IPS-20b (cell line): ENCODE measurements at regions not wholly inside any gene's neighbourhood (a gene's known extent, or its start where the extent isn't known, plus 50 kb on each side); places are given as distances from the start of the nearest gene placed in this dataset.

Experiments used
- H3K27ac ChIP-seq: one replicate; pipeline ENCODE4 v1.5.1; 2013; ENCODE audit warnings: low read length
- H3K27me3 ChIP-seq: 2 replicates; pipeline ENCODE4 v1.6.1; 2013; ENCODE audit warnings: mild to moderate bottlenecking, low read length, inconsistent platforms; ENCODE audit not compliant: insufficient read depth
- H3K36me3 ChIP-seq: 2 replicates; pipeline ENCODE4 v1.6.1; 2013; ENCODE audit warnings: low read depth, mild to moderate bottlenecking, inconsistent platforms, low read length, moderate library complexity; ENCODE audit not compliant: insufficient read depth
- H3K4me1 ChIP-seq: 2 replicates; pipeline ENCODE4 v1.6.1; 2013; ENCODE audit warnings: mild to moderate bottlenecking, control low read depth, inconsistent platforms, low read length, moderate library complexity; ENCODE audit not compliant: insufficient read depth
- H3K4me3 ChIP-seq: 2 replicates; pipeline ENCODE4 v1.5.1; 2013; ENCODE audit warnings: mild to moderate bottlenecking, low read length, inconsistent platforms
- H3K9ac ChIP-seq: 2 replicates; pipeline ENCODE4 v1.6.1; 2013; ENCODE audit warnings: low read depth, mild to moderate bottlenecking, inconsistent platforms, low read length, moderate library complexity
- H3K9me3 ChIP-seq: 2 replicates; pipeline ENCODE4 v1.6.1; 2013; ENCODE audit warnings: mild to moderate bottlenecking, low read depth, low read length, inconsistent platforms; ENCODE audit not compliant: insufficient read depth

- Histone ChIP-seq H3K9me3 (no peaks in the 10 kb centered on the region), H3K4me3 (no peak overlapping the region), H3K4me1 (no peaks in the 10 kb centered on the region)
Measured at GRCh38 chr13:73477441-73477840, 418.6 kb downstream of the KLF5 start.

GRCh38 chr13:73473016-73473415 lies 414.2 kb downstream of the KLF5 start:
- H3K27me3 ChIP-seq, result no peaks in the 10 kb centered on the region
- no peaks in the 10 kb centered on the region for H3K4me1 ChIP-seq
- H3K9me3 ChIP-seq, result no peaks in the 10 kb centered on the region
- H3K9ac ChIP-seq, result no peak overlapping the region
- no peaks in the 10 kb centered on the region for H3K36me3 ChIP-seq
- no peak overlapping the region for H3K27ac ChIP-seq
- no peak overlapping the region for H3K4me3 ChIP-seq

More at GRCh38 chr13:73477441-73477840, 418.6 kb downstream of the KLF5 start:
- no peaks in the 10 kb centered on the region for H3K36me3 ChIP-seq
- H3K9ac ChIP-seq, result no peak overlapping the region
- no peaks in the 10 kb centered on the region for H3K27me3 ChIP-seq
- no peak overlapping the region for H3K27ac ChIP-seq

DNA sequence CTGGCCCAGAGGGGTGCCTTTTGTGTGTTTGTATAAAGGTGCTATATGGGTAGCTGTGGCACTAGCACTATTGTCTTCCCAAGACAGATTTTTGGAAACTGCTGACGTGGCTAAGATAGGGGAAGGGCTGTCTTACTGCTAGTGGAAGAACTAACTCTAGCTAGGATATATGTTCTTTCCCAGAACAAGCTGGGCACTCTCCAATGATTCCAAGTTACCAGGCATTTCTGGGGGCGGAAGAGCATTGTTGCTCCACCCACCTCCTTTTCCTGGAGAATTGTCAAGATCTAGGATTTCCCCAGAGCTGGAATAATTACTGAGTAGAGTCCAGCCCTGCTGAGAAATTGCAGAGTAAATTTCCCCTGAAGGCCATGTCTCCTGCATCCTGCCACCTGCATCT lies 408.3 kb downstream of the KLF5 start:
- Histone ChIP-seq H3K9ac (no peak overlapping the region), H3K27me3 (no peaks in the 10 kb centered on the region), H3K4me3 (no peak overlapping the region), H3K4me1 (no peaks in the 10 kb centered on the region), H3K27ac (no peak overlapping the region), H3K9me3 (no peaks in the 10 kb centered on the region), H3K36me3 (no peaks in the 10 kb centered on the region)

DNA sequence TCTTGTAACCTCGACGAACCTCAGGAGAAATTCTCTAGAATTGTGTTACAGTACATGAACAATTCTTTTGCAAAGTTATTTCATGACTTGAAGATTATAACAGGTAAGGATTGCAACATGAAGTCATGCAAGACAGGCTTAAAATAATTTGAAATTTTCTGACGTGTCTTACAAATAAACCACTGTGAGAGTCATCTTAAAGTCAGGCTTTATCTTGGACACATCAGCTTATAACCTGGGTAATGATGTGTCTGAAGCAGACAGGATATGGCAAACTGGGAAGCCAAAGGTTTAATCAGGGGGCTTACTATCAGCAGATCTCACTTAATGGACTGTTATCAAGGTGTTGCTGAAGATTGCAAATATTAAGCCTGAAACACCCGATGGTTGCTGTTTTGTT lies 407.8 kb downstream of the KLF5 start:
- no peaks in the 10 kb centered on the region for H3K4me1 ChIP-seq
- H3K27me3 ChIP-seq, result no peaks in the 10 kb centered on the region
- no peak overlapping the region for H3K9ac ChIP-seq
- H3K4me3 ChIP-seq, result no peak overlapping the region
- H3K27ac ChIP-seq, result no peak overlapping the region
- H3K9me3 ChIP-seq, result no peaks in the 10 kb centered on the region
- no peaks in the 10 kb centered on the region for H3K36me3 ChIP-seq

DNA sequence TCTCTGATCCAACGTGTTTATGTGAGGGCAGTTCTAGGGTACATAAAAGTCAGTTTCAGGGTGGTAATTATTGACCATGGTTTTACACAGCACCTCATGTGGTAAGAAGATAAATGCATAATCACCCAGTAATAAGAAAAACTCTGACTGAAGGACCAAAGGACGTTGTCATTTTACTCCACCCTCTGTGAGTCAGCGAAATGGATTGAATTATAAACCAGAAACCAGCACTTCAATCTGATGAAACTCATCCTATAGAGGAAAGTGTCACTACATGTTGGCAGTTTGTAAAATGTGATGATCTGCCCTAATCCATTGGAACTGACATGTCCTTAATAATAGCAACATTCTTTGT lies 406.8 kb downstream of the KLF5 start:
- no peaks in the 10 kb centered on the region for H3K4me1 ChIP-seq
- H3K36me3 ChIP-seq, result no peaks in the 10 kb centered on the region
- no peaks in the 10 kb centered on the region for H3K27me3 ChIP-seq
- no peaks in the 10 kb centered on the region for H3K9me3 ChIP-seq
- H3K4me3 ChIP-seq, result no peak overlapping the region
- no peak overlapping the region for H3K9ac ChIP-seq
- H3K27ac ChIP-seq, result no peak overlapping the region

DNA sequence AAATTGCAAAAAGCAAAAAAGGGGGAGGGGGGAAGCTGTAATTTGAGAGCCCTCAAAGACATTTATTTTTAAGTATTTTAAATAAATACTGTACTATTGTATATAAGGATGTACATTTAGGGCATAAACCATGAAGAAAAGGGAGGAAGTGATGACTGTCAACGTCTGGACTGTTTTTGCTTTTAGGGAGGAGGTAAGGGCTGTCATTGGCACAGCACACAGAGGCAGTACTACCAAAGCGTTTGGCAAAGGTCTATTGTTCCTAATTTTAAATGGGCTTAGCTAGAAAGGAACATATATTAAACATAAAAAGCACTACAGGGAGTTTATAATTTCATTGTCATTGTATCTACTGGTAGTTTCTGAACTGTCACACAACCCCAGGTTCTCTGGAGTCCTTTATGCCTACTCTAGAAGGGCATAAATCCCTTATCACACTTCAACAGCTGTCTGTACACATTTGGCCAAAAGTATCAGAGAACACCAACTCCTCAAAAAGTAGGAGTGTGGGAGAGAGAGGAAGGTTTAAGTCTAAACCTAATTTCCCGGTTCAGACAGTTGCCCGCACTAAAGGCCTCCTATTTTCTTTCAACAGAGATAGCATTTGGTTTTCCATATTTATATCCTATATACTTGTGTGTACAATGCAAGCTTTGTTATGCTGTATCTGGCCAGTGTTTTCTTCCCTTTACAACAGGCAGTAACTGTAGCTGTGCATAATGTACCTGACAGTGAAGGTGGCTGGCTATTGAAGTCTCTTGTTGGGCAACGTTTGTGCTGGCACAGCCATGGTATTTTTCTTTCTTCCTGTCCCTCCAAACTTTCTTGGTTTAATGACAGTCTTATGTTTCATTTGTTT lies 406.2 kb downstream of the KLF5 start:
- Histone ChIP-seq H3K4me1 (no peaks in the 10 kb centered on the region), H3K27me3 (no peaks in the 10 kb centered on the region), H3K4me3 (no peak overlapping the region), H3K27ac (no peak overlapping the region), H3K36me3 (no peaks in the 10 kb centered on the region), H3K9me3 (no peaks in the 10 kb centered on the region), H3K9ac (no peak overlapping the region)

DNA sequence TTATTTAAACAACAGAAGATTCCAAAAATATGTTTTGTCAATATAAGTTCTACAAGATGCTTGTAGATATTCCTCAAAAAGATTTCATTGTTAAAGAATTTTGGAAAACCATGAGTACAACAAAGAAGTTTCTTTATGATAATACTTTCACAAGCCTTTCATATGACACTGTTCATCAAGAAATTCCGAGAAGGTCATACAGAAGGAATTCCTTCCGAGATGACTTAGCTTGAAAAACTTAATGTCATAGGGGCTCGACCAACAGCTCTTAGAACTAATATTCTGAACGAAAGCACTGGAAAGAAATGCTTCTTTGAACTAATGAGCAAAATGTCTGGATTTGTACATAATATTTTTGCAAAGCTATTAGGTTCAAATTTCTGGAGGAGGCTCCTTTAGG lies 403.4 kb downstream of the KLF5 start:
- Histone ChIP-seq H3K9ac (no peak overlapping the region), H3K4me1 (no peaks in the 10 kb centered on the region), H3K27ac (no peak overlapping the region), H3K36me3 (no peaks in the 10 kb centered on the region), H3K4me3 (no peak overlapping the region), H3K9me3 (no peaks in the 10 kb centered on the region), H3K27me3 (no peaks in the 10 kb centered on the region)

GRCh38 chr13:73451221-73452029 lies 392.6 kb downstream of the KLF5 start:
- no peaks in the 10 kb centered on the region for H3K4me1 ChIP-seq
- H3K27ac ChIP-seq, result no peak overlapping the region
- no peaks in the 10 kb centered on the region for H3K9me3 ChIP-seq
- no peak overlapping the region for H3K4me3 ChIP-seq
- H3K27me3 ChIP-seq, result no peaks in the 10 kb centered on the region
- no peaks in the 10 kb centered on the region for H3K36me3 ChIP-seq
- no peak overlapping the region for H3K9ac ChIP-seq

GRCh38 chr13:73450583-73450982 lies 391.8 kb downstream of the KLF5 start:
- H3K4me1 ChIP-seq, result no peaks in the 10 kb centered on the region
- no peaks in the 10 kb centered on the region for H3K27me3 ChIP-seq
- no peak overlapping the region for H3K4me3 ChIP-seq
- no peaks in the 10 kb centered on the region for H3K36me3 ChIP-seq
- H3K9me3 ChIP-seq, result 0 out of 2 replicates have a peak, but pooled peaks cover under 1% of the 10 kb centered on the region
- H3K9ac ChIP-seq, result no peak overlapping the region
- no peak overlapping the region for H3K27ac ChIP-seq

- Histone ChIP-seq H3K9ac (no peak overlapping the region), H3K4me3 (no peak overlapping the region), H3K36me3 (no peaks in the 10 kb centered on the region), H3K27ac (no peak overlapping the region), H3K27me3 (no peaks in the 10 kb centered on the region), H3K4me1 (no peaks in the 10 kb centered on the region), H3K9me3 (peaks cover 5% of the 10 kb centered on the region)
Measured at GRCh38 chr13:73449252-73449651, 390.4 kb downstream of the KLF5 start.

DNA sequence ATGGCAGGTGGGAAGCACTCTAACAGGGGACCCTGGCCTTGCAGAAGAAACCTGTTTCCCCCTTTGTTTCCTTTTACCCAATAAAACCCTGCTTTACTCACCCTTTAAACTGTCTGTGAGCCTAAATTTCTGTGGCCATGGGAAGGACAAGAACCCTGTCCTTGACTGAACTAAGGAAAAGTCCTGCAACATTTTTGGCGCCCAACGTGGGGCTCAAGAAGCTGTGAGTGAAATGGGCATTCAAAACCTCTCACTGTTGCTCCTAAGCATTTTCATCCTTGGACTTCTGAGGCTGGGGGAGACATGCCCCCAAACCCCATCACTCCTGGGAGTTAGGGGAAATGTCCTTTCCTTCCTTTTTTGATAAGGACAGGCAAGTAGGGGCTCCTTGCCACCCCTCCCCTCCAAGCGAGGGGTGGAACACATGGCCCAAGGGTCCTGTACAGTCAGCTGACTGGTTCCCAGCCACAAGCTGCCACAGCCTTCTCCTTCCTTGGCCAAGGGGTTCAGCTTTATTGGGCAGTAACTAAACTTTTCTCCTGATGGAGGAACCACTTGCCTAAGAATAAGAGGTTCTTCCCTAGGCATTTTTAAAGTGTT lies 381.6 kb downstream of the KLF5 start:
- H3K36me3 ChIP-seq, result no peaks in the 10 kb centered on the region
- H3K4me3 ChIP-seq, result no peak overlapping the region
- no peak overlapping the region for H3K9ac ChIP-seq
- H3K9me3 ChIP-seq, result peaks cover 57% of the 10 kb centered on the region
- H3K27ac ChIP-seq, result no peak overlapping the region
- H3K27me3 ChIP-seq, result no peaks in the 10 kb centered on the region
- H3K4me1 ChIP-seq, result no peaks in the 10 kb centered on the region
